ENCODE measurements at regions not wholly inside any gene's neighbourhood (a gene's known extent, or its start where the extent isn't known, plus 50 kb on each side); places are given as distances from the start of the nearest gene placed in this dataset.

DNA sequence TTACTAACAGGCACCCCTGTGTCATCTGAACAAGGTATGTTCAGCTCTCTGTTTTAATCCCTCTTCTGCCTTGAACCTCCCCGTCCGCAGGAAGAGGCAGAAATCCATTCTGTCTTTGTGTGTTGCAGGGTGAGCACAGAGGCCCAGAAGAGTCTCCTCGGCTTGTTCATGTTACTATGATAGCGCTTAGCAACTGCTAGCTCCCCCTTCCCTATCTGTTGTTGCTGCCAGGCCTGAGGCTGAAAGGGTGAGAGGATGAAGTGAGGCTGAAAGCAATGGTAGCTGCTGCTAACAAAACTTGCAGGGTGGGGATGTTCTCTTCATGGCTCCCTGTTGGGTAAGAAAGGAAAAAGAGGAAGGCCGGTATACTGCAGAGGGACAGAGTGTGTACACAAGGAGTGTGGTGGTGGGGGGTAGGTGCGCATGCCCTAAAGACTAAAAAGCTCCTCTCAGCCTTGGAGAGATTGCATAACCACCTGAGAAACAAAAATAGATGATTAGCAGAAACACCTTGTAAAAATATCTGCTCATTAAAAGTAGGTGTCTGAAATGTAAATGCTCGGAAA lies 55.2 kb upstream of the CITED2 start:
- Histone ChIP-seq H3K27ac (no peak overlapping the region), H3K4me3 (no peak overlapping the region), H3K9me3 (peaks cover 0 to 7% (median 0%) of the 10 kb centered on the region in 12 donors), H3K36me3 (no peaks in the 10 kb centered on the region), H3K4me1 (peaks cover 0 to 4% (median 0%) of the 10 kb centered on the region in 12 donors), H3K27me3 (no peaks in the 10 kb centered on the region)
- DNase-seq, result no peak
- no peak for ATAC-seq
- no peak for TF ChIP-seq POLR2A (IDR thresholded peaks at IDR 0.05)
- TF ChIP-seq, protein P1, sequence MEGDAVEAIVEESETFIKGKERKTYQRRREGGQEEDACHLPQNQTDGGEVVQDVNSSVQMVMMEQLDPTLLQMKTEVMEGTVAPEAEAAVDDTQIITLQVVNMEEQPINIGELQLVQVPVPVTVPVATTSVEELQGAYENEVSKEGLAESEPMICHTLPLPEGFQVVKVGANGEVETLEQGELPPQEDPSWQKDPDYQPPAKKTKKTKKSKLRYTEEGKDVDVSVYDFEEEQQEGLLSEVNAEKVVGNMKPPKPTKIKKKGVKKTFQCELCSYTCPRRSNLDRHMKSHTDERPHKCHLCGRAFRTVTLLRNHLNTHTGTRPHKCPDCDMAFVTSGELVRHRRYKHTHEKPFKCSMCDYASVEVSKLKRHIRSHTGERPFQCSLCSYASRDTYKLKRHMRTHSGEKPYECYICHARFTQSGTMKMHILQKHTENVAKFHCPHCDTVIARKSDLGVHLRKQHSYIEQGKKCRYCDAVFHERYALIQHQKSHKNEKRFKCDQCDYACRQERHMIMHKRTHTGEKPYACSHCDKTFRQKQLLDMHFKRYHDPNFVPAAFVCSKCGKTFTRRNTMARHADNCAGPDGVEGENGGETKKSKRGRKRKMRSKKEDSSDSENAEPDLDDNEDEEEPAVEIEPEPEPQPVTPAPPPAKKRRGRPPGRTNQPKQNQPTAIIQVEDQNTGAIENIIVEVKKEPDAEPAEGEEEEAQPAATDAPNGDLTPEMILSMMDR (IDR thresholded peaks at IDR 0.05), result no peak
- intact Hi-C loops (cut with DNase I), result no loop called here
- 80 to 86% (median 83%) methylated on average over 7 of the region's 7 CpGs for WGBS, 4 donors

DNA sequence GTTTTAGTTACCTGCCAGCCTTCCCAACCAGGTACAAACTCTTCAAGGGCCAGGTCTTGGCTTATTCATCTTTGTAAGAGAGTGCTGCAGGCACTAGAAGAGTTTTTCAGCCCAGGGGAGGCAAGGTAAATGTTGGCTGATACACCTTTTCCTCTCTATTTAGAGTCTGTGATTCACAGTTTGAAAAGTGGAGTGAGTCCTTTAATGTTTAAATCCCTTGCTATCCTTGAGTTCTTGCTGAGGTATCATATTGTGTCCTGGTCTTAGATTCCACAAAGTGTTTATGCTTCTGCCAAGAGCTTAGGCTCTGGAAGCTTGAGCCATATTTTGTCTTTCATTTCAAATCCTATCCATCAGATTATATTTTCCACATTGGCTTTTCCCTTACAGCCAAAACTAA lies 52.8 kb upstream of the CITED2 start:
- H3K4me3 ChIP-seq, result no peak overlapping the region
- DNase-seq (no peak), ATAC-seq (no peak)
- peaks cover 0 to 7% (median 0%) of the 10 kb centered on the region in 12 donors for H3K9me3 ChIP-seq
- H3K27ac ChIP-seq, result no peak overlapping the region
- H3K4me1 ChIP-seq, result peaks cover 0 to 9% (median 0%) of the 10 kb centered on the region in 12 donors
- TF ChIP-seq, protein P1 (IDR thresholded peaks at IDR 0.05), result no peak
- TF ChIP-seq POLR2A (IDR thresholded peaks at IDR 0.05), result no peak
- no peaks in the 10 kb centered on the region for H3K27me3 ChIP-seq
- intact Hi-C loops (cut with DNase I), result no loop called here
- no peaks in the 10 kb centered on the region for H3K36me3 ChIP-seq

DNA sequence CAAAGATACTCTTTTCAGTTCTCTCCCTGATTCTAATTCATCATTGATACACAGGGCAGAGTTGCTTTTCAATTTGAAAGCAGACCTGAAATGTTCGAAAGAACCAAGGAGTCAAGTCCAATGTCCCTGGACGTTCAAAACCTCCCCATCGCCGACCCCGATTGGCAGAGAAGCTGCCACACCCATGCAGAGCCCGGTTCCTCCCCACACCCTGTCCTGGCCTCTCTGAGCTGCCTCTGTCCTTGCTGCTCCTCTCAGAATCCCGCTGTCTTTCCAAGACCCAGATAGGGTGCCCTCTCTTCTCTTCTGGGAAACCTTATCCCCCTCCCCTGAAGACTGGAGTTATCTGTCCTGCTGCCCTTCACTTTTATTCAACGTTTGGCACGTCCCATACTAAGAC lies 52.3 kb upstream of the CITED2 start:
- peaks cover 0 to 13% (median 0%) of the 10 kb centered on the region in 12 donors for H3K4me1 ChIP-seq
- intact Hi-C loops (cut with DNase I), result no loop called here
- DNase-seq, result no peak
- no peak overlapping the region for H3K4me3 ChIP-seq
- peaks cover 0 to 5% (median 0%) of the 10 kb centered on the region in 12 donors for H3K9me3 ChIP-seq
- no peak for TF ChIP-seq POLR2A (IDR thresholded peaks at IDR 0.05)
- TF ChIP-seq, protein P1 (IDR thresholded peaks at IDR 0.05), result no peak
- H3K27me3 ChIP-seq, result no peaks in the 10 kb centered on the region
- WGBS, 4 donors, result 86 to 89% (median 88%) methylated on average over 9 of the region's 9 CpGs
- no peaks in the 10 kb centered on the region for H3K36me3 ChIP-seq
- H3K27ac ChIP-seq, result no peak overlapping the region
- ATAC-seq, result no peak

DNA sequence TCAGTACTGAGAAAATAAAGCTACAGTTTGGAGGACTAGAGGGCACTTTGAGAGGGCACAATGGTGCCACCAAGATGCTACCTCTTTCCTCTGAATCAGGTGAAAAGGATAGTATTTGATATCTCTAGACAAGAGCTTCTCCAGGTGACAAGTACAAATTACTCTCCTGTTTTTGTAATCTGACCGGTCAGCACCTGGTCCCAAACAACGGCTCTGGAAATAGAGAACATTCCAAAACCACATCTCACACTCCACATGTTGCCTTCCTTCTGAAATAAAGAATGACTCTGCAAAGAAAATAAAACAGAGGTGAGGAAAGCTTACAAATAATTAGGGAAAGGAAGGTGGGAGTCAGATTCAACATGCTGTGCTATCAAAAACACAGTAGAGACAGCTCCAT lies 51.3 kb upstream of the CITED2 start:
- 59 to 78% (median 69%) methylated on average over 2 of the region's 2 CpGs for WGBS, 4 donors

More for the DNA sequence above, 51.3 kb upstream of the CITED2 start:
- H3K4me3 ChIP-seq, result no peak overlapping the region
- H3K27ac ChIP-seq, result no peak overlapping the region
- TF ChIP-seq, protein P1 (IDR thresholded peaks at IDR 0.05), result no peak
- TF ChIP-seq POLR2A (IDR thresholded peaks at IDR 0.05), result no peak
- H3K9me3 ChIP-seq, result no peaks in the 10 kb centered on the region
- DNase-seq (no peak), ATAC-seq (no peak)
- H3K4me1 ChIP-seq, result peaks cover 0 to 17% (median 0%) of the 10 kb centered on the region in 12 donors
- intact Hi-C loops (cut with DNase I), result no loop called here
- no peaks in the 10 kb centered on the region for H3K27me3 ChIP-seq
- no peaks in the 10 kb centered on the region for H3K36me3 ChIP-seq

Data from heart left ventricle (tissue), 16 donors.